ENCODE measurements at regions not wholly inside any gene's neighbourhood (a gene's known extent, or its start where the extent isn't known, plus 50 kb on each side); places are given as distances from the start of the nearest gene placed in this dataset.
"Not testable (repeated sequence)": the region's sequence is repeated elsewhere in the genome, so short reads cannot be mapped to it uniquely, and the experiment has no call there.

DNA sequence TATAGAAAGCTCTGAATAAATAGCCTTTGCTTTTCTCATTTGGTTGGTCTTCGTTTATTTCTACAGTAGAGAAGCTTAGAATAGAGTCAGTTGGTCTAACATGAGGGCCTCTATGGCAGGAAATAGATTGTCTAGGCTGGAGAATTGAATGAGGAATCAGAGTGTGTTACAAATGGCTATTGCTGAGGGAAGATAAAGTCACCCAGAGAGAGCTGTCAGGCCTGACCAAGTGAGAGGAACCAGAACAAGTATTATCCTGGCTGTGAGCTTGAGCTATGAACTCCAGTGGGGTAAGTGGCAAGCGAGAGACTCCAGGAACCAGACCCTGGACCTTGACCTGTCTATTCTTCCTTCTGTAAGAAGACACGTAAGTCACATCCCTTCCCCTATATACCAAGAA is 353.1 kb downstream of the CD83 start:
- in situ Hi-C loops (cut with MboI; ENCODE audit: low sequenced_read_pairs): no loop called here

DNA sequence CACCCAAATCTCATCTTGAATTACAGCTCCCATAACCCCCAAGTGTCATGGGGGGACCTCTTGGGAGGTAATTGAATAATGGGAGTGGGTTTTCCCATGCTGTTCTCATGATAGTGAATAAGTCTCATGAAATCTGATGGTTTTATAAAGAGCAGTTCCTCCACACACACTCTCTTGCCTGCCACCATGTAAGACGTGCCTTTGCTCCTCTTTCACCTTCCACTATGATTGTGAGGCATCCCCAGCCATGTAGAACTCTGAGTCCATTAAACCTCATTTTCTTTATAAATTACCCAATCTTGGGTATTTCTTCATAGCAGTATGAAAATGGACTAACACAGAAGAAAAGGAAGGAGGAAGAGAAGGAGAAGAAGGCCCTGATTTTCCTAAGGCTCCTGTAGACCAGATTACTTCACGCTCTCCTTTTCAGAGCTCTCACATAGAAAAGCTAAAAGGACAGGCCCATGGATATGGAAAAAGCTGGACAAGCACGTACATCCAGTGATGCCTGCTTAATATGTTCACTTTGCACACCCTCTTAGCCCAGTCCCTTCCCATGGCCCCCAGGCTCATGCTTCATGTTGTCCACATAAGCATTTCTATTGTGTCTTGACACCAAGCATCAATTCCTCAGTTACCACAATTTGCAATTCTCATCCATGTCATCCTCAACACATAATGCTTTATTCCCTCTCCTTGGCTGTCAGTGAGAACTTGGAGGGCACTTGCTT is 354.8 kb downstream of the CD83 start:
- in situ Hi-C loops (cut with MboI; ENCODE audit: low sequenced_read_pairs): no loop called here

GRCh38 chr6:14472986-14473337 is 355.4 kb downstream of the CD83 start:
- in situ Hi-C loops (cut with MboI; ENCODE audit: low sequenced_read_pairs): no loop called here

DNA sequence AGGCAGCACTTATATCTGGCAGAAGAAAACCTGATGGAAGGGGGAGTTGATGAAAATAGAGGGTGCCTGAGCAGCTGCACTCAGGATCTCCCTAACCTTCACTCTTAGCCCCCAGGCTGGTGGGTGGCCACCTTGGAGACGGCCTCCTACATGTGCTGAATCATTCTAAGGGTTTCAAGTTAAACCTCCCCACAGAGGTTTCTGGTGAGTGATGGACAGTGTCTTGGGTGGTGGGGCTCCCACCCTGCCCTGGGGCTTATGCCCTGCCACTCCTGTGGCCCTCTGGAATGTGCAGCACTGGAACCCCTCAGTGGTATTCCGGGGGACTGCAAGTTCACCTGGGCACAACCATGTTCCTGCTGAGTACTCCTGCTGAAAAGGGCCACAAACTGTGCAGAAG is 357.2 kb downstream of the CD83 start:
- in situ Hi-C loops (cut with MboI; ENCODE audit: low sequenced_read_pairs): no loop called here

DNA sequence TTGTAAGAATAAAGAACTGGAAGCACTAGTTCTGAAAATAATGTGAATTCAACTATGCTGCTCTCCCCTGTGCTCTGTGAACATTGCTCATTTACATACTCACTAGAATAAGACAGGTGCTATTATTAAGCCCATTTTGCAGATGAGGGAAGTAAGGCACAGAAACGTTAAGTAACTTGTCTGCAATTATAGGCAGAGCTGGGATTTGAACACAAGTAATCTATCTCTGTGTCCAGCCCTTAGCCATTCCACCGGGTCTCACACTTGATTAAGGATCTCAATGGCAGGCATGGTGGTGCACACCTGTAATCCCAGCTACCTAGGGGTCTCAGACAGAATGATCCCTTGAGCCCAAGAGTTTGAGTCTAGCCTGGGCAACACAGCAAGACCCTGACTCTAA is 357.7 kb downstream of the CD83 start:
- in situ Hi-C loops (cut with MboI; ENCODE audit: low sequenced_read_pairs): no loop called here

DNA sequence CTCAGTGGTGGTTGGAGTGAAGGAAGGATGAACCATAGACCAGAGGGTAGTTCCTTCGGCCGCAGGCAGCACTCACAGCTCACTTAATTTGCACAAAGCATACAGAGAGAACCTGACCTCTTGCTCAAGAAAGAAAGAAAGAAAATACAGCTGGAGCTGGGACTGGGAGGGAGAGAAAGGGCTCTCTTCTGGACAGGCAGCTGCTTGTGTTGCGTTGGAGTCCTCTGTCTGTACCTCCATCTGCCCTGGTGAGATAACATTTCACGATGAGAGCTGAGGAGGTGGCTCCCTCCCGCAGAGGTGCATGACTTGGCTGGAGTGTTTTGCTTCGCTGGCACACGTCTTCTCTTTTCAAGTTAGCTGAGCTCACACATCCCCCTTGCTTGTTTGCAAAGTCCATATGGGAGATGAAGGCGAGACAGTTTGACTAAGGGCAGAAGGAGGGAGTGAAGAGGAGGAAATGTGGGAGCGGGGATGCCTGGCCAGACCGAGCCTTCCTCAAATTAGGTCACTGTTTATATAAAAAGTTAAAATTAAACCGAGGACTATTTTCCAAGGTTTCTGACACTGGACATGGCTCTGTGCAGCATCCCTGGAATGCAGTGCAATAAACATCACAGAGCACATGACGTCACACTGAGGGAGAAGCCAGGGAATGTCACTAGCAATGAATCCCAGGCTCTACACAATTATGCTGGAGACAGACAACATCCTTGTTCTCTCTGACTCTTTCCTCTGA is 359.4 kb downstream of the CD83 start:
- in situ Hi-C loops (cut with MboI; ENCODE audit: low sequenced_read_pairs): no loop called here

DNA sequence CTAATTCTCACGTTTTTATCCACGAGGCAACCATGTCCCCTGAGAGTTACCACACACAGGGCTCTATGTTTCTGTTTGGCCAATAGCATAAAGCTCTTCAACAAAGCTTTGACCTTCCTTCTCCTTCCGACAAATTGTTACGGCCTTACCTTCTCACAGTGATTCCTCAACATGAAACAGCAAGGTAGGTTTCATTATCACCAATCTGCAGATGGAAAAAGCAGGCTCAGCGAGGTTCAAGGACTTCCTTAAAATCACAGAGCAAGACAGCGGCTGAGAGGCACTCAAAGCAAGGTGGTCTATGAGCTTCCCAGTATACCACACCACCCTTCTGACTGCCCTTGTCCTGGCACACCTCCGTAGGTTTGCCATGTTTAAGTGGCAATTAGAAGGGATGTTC is 360.0 kb downstream of the CD83 start:
- in situ Hi-C loops (cut with MboI; ENCODE audit: low sequenced_read_pairs): no loop called here

DNA sequence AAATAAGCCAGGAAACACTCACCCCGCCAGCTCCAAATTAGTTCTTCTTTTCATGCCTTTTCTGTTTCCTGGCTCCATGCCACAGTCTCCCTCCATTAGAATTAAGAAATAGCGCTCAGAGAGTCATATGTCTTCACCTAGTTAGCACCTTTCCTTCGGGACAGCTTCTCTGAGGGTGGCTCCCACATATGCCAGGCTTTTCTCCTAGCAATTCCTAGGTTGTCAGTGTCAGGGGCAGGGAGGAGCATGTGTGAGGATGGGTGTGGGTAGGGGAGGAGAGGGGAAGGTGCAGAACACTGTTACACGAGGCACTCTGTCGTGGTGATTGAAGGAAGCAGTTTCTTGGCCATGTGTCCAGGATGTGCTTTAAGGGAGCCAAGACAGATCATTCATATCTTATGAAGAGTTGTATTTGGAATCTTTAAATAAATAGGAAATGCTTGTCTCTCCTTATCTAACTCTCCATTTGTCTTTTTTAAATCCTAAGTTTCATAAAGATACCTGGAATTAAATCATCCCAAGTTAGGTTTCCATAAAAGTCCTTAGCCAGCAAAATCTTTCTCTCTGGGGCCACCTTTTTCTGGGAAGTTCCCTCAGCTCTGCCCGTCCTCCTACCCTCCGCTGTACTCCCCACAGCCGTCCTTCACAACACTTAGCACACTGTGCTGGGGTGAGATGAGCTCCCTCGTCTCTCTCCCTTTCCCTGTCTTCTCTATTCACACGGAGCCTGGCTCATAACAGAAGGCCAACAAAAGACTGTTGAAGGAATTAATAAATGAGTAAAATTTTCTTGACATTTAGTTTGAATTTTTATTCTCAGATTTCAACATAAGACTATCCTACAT is 361.0 kb downstream of the CD83 start:
- in situ Hi-C loops (cut with MboI; ENCODE audit: low sequenced_read_pairs): no loop called here

DNA sequence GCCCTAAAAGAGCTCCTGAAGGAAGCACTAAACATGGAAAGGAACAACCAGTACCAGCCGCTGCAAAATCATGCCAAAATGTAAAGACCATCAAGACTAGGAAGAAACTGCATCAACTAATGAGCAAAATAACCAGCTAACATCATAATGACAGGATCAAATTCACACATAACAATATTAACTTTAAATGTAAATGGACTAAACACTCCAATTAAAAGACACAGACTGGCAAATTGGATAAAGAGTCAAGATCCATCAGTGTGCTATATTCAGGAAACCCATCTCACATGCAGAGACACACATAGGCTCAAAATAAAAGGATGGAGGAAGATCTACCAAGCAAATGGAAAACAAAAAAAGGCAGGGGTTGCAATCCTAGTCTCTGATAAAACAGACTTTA is 364.4 kb downstream of the CD83 start:
- in situ Hi-C loops (cut with MboI; ENCODE audit: low sequenced_read_pairs): not testable (repeated sequence)

- in situ Hi-C loops (cut with MboI; ENCODE audit: low sequenced_read_pairs): no loop called here
Observed at GRCh38 chr6:14487625-14488024, 370.1 kb downstream of the CD83 start.

- in situ Hi-C loops (cut with MboI; ENCODE audit: low sequenced_read_pairs): no loop called here
Observed at GRCh38 chr6:14488180-14488579, 370.6 kb downstream of the CD83 start.

- in situ Hi-C loops (cut with MboI; ENCODE audit: low sequenced_read_pairs): no loop called here
Observed at GRCh38 chr6:14489445-14489844, 371.9 kb downstream of the CD83 start.

DNA sequence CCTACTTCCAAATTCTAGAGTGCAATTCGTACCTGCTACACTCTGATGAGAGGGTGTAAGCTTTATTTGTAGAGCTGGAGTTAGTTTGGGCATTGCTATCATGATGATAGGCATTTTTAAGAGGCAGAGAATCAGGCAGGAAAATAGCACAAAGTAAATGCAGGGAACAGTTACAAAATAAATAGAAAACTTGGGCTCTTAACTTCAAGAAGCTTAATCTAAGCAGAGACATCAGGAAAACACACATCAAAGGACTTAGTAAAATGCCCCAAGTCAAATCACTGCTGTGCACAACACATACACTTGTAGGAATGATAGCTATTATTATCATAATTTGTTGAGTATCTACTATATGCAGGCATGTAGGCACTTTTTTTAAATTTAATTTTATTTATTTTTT is 381.2 kb downstream of the CD83 start:
- in situ Hi-C loops (cut with MboI; ENCODE audit: low sequenced_read_pairs): no loop called here

DNA sequence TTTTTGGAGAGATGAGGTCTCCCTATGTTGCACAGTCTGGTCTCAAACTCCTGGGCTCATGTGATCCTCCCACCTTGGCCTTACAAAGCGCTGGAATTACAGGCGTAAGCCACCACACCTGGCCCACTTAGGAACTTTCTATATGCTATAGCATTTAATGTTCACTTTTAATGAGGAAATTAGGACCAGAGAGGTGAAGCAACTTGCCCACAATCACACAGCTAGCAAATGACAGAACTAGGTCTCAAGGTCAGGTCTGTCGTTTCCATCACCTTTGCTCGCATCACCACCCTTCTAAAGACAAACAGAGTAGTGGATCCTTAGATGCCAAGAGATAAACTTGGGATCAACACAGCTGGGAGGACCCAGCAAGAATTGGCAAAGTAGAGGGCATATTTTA is 381.7 kb downstream of the CD83 start:
- in situ Hi-C loops (cut with MboI; ENCODE audit: low sequenced_read_pairs): no loop called here

GRCh38 chr6:14499841-14500240 is 382.3 kb downstream of the CD83 start:
- in situ Hi-C loops (cut with MboI; ENCODE audit: low sequenced_read_pairs): no loop called here

- in situ Hi-C loops (cut with MboI; ENCODE audit: low sequenced_read_pairs): no loop called here
Observed at GRCh38 chr6:14500809-14501208, 383.2 kb downstream of the CD83 start.

GRCh38 chr6:14501240-14501639 is 383.7 kb downstream of the CD83 start:
- in situ Hi-C loops (cut with MboI; ENCODE audit: low sequenced_read_pairs): no loop called here

- in situ Hi-C loops (cut with MboI; ENCODE audit: low sequenced_read_pairs): no loop called here
Observed at GRCh38 chr6:14501914-14502313, 384.3 kb downstream of the CD83 start.

- in situ Hi-C loops (cut with MboI; ENCODE audit: low sequenced_read_pairs): no loop called here
Observed at GRCh38 chr6:14502551-14502950, 385.0 kb downstream of the CD83 start.

DNA sequence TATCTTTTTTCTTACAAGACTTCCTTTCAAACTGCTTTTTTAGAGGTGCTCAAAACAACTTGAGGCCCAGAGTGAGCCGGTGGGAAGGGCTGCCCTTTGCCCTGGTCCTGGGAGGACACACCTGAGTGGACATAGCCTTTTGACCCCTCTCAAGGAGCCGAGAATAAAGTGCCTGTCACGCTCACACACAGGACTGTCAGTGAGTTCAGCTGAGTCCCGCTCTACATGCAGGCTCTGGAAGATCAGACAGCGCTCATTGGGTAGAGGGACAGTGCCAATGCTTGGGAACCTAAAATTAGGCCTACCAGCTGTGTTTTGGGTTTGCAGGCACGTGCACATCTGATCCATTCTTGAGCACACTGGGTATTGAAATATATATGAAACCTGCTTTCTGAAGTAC is 387.8 kb downstream of the CD83 start:
- in situ Hi-C loops (cut with MboI; ENCODE audit: low sequenced_read_pairs): no loop called here

GRCh38 chr6:14506656-14507246 is 389.2 kb downstream of the CD83 start:
- in situ Hi-C loops (cut with MboI; ENCODE audit: low sequenced_read_pairs): no loop called here
